ENCODE measurements at regions not wholly inside any gene's neighbourhood (a gene's known extent, or its start where the extent isn't known, plus 50 kb on each side); places are given as distances from the start of the nearest gene placed in this dataset.

- Histone ChIP-seq H3K9me2 (ENCODE audit: insufficient read depth) (no peaks in the 10 kb centered on the region), H3K79me2 (ENCODE audit: insufficient read depth, low read length) (no peaks in the 10 kb centered on the region), H3K9me3 (ENCODE audit: control insufficient read depth in 1 of 2, insufficient read depth in 1 of 2, low read depth in 1 of 2, low read length in 2 of 2) (no peaks in the 10 kb centered on the region), H3K4me2 (ENCODE audit: low read length) (no peak overlapping the region), H2AFZ (ENCODE audit: low read depth, low read length, poor library complexity, severe bottlenecking) (no peak overlapping the region), H3K9ac (ENCODE audit: low read length) (no peak overlapping the region), H3K4me1 (ENCODE audit: control insufficient read depth in 1 of 2, insufficient read depth in 2 of 2, low read length in 2 of 2) (peaks cover 0 to 3% of the 10 kb centered on the region in 2 experiments; a peak in 1 of 4 replicates), H3K4me3 (replicated peaks in 1 of 2; ENCODE audit: low read depth in 1 of 2, low read length in 2 of 2) (no peak overlapping the region), H3K27ac (ENCODE audit: low read depth, low read length) (no peak overlapping the region), H3K36me3 (ENCODE audit: control insufficient read depth in 1 of 2, insufficient read depth in 2 of 2, low read length in 2 of 2) (no peaks in the 10 kb centered on the region), H3K27me3 (ENCODE audit: insufficient read depth, low read length) (no peaks in the 10 kb centered on the region), H4K20me1 (ENCODE audit: insufficient read depth) (no peaks in the 10 kb centered on the region)
- ChIA-PET RAD21 (ENCODE audit: low non-redundant PET in 1 of 2, low total read pairs in 2 of 2, uncharacterized antibody in 2 of 2, unreplicated experiment in 2 of 2) (no interaction called here), CTCF (interaction anchor here (2.8 kb wide), 1 partner anchor 12 kb away, joined by 9 read pairs; no protein-coding TSS in a partner anchor), POLR2A (no interaction called here)
- DNase-seq (ENCODE audit: low read depth, low spot score) (no peak), ATAC-seq (no peak)
- TF ChIP-seq FOSL1 (IDR thresholded peaks at IDR 0.05; ENCODE audit: low read depth) (no peak), YY1 (IDR thresholded peaks at IDR 0.05; ENCODE audit: extremely low read depth, insufficient replicate concordance, low read depth, low read length) (no peak), SRF (IDR thresholded peaks at IDR 0.05; ENCODE audit: low read depth) (no peak), MAX (IDR thresholded peaks at IDR 0.05) (no peak), ZBTB33 (IDR thresholded peaks at IDR 0.05; ENCODE audit: extremely low read depth, insufficient replicate concordance, low read length) (no peak), ZNF274 (IDR thresholded peaks at IDR 0.05; ENCODE audit: low read depth, low read length) (no peak), ZFX (IDR thresholded peaks at IDR 0.05) (no peak), POLR2A (IDR thresholded peaks at IDR 0.05; ENCODE audit: borderline replicate concordance, extremely low read depth, insufficient read depth, insufficient read length) (no peak), EZH2phosphoT487 (IDR thresholded peaks at IDR 0.05; ENCODE audit: borderline replicate concordance) (no peak), SP1 (IDR thresholded peaks at IDR 0.05; ENCODE audit: low read depth) (no peak), EZH2 (IDR thresholded peaks at IDR 0.05) (no peak), EGR1 (IDR thresholded peaks at IDR 0.05; ENCODE audit: low read depth) (no peak), JUND (IDR thresholded peaks at IDR 0.05) (no peak), ELF1 (IDR thresholded peaks at IDR 0.05; ENCODE audit: borderline replicate concordance, low read depth) (no peak), CBX3 (IDR thresholded peaks at IDR 0.05; ENCODE audit: low read depth) (no peak), POLR2AphosphoS5 (IDR thresholded peaks at IDR 0.05; ENCODE audit: low read depth, low read length) (no peak)
- TF ChIP-seq, protein P1, sequence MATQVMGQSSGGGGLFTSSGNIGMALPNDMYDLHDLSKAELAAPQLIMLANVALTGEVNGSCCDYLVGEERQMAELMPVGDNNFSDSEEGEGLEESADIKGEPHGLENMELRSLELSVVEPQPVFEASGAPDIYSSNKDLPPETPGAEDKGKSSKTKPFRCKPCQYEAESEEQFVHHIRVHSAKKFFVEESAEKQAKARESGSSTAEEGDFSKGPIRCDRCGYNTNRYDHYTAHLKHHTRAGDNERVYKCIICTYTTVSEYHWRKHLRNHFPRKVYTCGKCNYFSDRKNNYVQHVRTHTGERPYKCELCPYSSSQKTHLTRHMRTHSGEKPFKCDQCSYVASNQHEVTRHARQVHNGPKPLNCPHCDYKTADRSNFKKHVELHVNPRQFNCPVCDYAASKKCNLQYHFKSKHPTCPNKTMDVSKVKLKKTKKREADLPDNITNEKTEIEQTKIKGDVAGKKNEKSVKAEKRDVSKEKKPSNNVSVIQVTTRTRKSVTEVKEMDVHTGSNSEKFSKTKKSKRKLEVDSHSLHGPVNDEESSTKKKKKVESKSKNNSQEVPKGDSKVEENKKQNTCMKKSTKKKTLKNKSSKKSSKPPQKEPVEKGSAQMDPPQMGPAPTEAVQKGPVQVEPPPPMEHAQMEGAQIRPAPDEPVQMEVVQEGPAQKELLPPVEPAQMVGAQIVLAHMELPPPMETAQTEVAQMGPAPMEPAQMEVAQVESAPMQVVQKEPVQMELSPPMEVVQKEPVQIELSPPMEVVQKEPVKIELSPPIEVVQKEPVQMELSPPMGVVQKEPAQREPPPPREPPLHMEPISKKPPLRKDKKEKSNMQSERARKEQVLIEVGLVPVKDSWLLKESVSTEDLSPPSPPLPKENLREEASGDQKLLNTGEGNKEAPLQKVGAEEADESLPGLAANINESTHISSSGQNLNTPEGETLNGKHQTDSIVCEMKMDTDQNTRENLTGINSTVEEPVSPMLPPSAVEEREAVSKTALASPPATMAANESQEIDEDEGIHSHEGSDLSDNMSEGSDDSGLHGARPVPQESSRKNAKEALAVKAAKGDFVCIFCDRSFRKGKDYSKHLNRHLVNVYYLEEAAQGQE (IDR thresholded peaks at IDR 0.05; ENCODE audit: low read depth), result no peak
- TF ChIP-seq, protein P2, sequence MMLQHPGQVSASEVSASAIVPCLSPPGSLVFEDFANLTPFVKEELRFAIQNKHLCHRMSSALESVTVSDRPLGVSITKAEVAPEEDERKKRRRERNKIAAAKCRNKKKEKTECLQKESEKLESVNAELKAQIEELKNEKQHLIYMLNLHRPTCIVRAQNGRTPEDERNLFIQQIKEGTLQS (IDR thresholded peaks at IDR 0.05), result no peak
- intact Hi-C loops (cut with micrococcal nuclease), result no loop called here
- BruUV-seq (replicated peaks), result no TSS peak
These were observed 302.8 kb downstream of the MATN1 start for GRCh38 chr1:30420519-30421050.

All from HCT116 (cell line).